ENCODE measurements at regions not wholly inside any gene's neighbourhood (a gene's known extent, or its start where the extent isn't known, plus 50 kb on each side); places are given as distances from the start of the nearest gene placed in this dataset.

DNA sequence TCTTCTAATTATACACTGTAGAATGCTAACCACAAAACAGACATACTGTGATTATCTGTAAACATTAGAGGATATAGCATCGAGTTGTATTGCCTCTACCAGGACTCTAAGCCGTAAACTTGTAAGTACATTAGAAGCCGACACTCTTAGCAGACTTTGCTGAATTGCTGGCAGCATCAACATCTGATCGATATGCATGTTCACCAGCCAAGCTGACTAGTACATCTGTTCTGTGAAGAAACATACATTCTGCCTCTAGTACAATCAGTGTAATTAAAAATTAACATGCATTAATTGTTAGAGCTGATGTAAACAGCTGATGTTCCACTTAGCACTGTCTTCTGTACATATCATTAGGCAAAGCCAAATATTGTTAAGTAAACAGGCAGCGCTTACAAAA is 502.2 kb downstream of the NR4A2 start:
- no peak overlapping the region for H3K27ac ChIP-seq
- no peak for TF ChIP-seq ZFX (IDR thresholded peaks at IDR 0.05; ENCODE audit: borderline replicate concordance)
- TF ChIP-seq, protein P1, sequence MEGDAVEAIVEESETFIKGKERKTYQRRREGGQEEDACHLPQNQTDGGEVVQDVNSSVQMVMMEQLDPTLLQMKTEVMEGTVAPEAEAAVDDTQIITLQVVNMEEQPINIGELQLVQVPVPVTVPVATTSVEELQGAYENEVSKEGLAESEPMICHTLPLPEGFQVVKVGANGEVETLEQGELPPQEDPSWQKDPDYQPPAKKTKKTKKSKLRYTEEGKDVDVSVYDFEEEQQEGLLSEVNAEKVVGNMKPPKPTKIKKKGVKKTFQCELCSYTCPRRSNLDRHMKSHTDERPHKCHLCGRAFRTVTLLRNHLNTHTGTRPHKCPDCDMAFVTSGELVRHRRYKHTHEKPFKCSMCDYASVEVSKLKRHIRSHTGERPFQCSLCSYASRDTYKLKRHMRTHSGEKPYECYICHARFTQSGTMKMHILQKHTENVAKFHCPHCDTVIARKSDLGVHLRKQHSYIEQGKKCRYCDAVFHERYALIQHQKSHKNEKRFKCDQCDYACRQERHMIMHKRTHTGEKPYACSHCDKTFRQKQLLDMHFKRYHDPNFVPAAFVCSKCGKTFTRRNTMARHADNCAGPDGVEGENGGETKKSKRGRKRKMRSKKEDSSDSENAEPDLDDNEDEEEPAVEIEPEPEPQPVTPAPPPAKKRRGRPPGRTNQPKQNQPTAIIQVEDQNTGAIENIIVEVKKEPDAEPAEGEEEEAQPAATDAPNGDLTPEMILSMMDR (IDR thresholded peaks at IDR 0.05) = no peak

- TF ChIP-seq ZFX (IDR thresholded peaks at IDR 0.05; ENCODE audit: borderline replicate concordance) = no peak
- TF ChIP-seq, protein P1 (IDR thresholded peaks at IDR 0.05) = no peak
- H3K27ac ChIP-seq = peak overlapping the region; percentile 44
Observed at GRCh38 chr2:155825876-155826275, 506.6 kb downstream of the NR4A2 start.

DNA sequence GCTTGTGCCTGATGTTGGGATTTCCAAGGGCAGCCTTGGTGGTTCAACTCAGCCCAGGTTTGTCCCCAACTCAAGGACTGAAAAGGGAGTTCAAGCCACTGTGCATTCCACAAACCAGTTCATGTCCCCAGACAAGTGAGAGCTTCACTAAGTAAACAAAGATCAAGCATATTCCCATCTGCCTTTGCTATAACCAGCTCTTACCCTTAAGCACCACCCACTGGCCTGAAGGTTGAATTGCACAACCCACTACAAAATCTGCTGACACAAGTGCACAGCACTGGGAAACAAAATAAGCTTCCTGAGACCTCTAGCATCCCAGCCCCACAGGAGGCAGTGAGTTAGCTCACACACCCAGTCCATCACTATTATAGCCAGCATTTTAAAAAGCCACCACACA is 516.7 kb downstream of the NR4A2 start:
- TF ChIP-seq, protein P1 (IDR thresholded peaks at IDR 0.05) = peak; percentile 27
- TF ChIP-seq ZFX (IDR thresholded peaks at IDR 0.05; ENCODE audit: borderline replicate concordance) = no peak
- H3K27ac ChIP-seq = no peak overlapping the region

DNA sequence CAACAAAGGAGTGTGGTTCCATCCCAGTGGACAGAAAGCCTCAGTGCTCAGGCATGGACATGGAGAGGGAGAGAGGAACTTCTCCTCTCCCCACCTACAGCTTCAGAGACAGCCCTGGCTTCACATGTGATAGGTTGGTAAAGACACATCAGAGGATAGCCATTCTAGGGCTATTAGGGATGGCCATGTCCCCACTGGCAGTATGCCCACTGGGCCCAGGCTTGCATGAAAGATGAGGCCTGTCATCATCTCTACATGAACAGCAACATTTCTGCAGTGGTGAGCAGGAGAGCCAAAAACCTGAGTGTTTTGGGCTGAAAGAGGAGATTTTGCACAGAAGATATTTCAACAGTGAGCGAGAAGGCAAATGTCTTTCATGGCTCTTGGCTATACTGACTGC is 517.2 kb downstream of the NR4A2 start:
- no peak overlapping the region for H3K27ac ChIP-seq
- TF ChIP-seq ZFX (IDR thresholded peaks at IDR 0.05; ENCODE audit: borderline replicate concordance) = no peak
- TF ChIP-seq, protein P1 (IDR thresholded peaks at IDR 0.05) = no peak

- TF ChIP-seq, protein P1 (IDR thresholded peaks at IDR 0.05) = no peak
- TF ChIP-seq ZFX (IDR thresholded peaks at IDR 0.05; ENCODE audit: borderline replicate concordance) = no peak
- no peak overlapping the region for H3K27ac ChIP-seq
Observed at GRCh38 chr2:155810411-155810810, 522.1 kb downstream of the NR4A2 start.

DNA sequence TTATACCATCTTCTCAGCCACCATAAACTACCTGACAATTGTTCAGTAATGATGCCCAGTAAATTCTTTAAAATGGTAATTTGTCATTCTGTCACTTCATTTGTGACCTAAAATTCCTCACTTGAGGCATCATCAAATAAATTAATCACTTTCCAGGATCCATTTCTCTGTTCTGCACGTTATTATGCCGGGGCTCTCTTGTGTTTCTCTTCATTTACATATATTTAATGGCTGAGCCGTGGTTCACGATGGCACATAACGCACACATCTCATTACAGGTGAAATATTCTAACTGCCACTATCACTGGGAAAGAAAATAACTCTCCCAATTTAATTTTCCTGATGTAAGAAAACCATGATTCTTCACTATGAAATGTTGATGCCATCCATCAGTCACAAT is 529.6 kb downstream of the NR4A2 start:
- TF ChIP-seq, protein P1 (IDR thresholded peaks at IDR 0.05) = no peak
- TF ChIP-seq ZFX (IDR thresholded peaks at IDR 0.05; ENCODE audit: borderline replicate concordance) = no peak
- no peak overlapping the region for H3K27ac ChIP-seq

- TF ChIP-seq, protein P1 (IDR thresholded peaks at IDR 0.05) = no peak
- no peak for TF ChIP-seq ZFX (IDR thresholded peaks at IDR 0.05; ENCODE audit: borderline replicate concordance)
- no peak overlapping the region for H3K27ac ChIP-seq
Observed at GRCh38 chr2:155792666-155793065, 539.9 kb downstream of the NR4A2 start.
